CD4-positive, alpha-beta T cell treated with Interferon gamma for 1 hour (primary cell): ENCODE measurements at regions not wholly inside any gene's neighbourhood (a gene's known extent, or its start where the extent isn't known, plus 50 kb on each side); places are given as distances from the start of the nearest gene placed in this dataset.

Experiments used
- DNase-seq: peaks from one replicate; pipeline ENCODE4 v3.0.0-alpha.2; 2020

DNA sequence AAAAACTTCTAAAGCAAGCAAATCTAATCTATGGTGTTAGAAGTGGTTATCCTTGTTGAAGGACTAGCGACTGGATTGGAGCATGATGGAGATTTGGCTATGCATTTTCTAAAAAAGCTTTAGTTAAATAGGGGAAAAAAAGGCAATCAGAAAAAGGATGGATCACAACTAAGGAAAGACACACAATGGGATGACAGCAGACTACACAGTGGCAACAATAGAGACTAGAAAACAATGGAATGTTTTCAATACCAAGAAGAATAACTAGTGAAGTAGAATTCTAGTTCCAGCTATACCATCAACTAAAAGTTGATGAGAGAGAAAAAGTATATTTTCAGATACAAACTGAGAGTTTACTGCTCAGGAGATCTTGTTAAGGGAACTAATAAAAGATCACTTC is 605.8 kb downstream of the PTPRU start:
- no peak for DNase-seq

DNA sequence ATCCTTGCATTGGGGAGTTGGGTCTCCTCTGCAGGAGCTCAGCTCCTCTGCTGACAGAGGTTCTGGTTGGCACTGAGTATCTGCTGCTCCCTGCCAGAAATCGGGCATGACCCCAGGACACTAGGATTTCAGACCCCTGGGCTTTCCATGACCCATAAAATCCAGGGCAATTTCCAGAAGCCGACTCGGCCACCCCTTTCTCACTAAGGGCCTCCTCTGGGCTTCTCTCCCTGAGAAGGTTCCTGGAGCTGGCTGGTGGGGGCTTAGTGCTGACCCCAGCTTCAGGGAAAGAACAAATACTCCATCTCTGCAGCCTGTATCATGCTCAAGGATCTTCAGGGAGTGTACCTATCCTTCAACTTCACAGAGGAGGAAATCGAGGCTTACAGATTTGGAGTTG is 603.4 kb downstream of the PTPRU start:
- no peak for DNase-seq

DNA sequence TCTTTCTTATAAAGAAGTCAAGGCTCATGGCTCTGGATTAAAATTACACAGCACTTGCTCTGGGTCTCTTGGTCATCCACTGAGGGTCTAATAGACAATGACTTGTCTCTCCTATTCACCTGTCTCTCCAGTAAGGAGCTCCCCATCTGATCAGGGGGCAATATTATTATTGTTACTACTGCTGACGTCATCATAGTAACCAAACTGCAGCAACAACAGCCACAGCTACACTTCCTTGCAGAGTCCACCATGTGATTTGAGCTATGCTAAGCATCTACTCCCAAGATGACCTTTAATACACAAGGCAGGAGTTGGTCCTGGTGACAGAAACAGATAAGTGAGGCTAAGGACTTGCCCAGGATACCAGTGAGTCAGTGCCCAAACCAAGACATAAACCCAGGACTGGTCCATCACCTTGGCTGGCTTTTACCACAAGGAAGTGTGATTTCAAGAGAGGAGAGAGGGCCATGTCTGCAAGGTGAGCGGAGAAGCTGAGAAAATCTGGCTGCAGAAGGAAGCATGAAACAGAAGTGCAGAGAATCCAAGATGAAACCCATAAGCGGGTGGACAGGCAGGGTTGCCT is 602.5 kb downstream of the PTPRU start:
- no peak for DNase-seq

DNA sequence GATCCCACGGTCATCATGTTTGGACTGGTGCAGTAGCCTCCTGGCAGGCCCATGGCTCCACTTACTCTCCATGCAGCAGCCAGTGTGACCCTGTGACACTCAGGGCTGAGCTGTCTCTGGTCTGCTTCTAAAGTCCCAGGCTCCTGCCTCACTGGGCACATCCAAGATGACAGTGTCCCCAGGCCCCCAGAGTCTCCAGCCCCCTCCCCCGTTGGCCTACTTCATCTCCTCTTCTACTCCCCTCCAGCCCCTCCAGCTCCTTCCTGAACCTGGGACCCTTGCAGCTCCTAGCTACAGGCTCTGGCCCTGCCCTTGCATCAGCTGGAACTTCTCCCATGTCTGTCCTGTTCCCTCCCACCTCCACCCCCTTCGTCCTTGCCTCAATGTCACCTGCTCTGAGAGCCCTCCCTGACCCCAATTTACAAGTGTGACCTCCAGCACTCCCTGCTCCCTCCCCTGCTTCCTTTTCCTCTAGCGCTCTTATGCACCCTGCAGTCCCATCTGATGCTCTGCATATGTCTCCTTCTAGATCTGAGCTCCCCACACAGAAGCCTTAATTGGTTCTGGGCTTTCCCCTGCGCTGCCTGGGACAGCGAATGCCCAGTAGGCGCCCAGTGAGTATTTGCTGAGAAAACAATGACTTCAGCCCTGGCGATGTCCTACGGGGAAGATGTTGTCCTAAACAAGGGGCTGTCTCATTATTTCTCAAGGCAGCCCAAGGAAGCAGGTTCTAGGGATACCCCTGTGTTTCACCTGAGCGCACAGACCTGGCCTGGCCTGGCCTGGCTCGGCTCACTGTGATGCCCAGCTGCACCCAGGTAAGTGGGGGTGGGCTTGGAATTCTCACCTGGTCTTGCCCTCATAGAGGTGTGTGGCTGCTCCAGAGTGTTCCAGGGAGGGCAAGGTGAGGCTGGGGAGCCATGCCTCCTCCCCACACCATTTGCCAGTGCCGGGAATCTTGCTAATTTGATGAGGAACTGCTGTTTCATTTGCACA is 600.6 kb downstream of the PTPRU start:
- DNase-seq: no peak

DNA sequence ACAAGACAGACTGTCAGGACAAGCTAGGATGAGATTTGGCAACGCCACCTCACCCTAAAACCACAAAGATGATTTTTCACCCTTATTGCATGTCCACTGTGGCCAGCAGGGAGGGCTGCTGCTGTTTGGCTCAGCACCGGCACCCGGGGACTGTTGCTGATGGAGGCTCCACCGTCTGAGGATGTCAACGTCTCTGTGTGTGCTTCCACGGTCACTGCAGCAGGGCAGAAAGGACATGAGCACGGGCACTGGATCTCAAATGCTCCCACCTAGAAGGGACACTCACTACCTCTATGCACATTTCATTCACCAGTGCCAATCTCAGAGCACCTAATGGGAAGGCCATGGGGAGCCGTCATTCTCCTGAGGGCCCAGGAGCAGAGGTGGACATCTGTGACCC is 599.6 kb downstream of the PTPRU start:
- DNase-seq: no peak

DNA sequence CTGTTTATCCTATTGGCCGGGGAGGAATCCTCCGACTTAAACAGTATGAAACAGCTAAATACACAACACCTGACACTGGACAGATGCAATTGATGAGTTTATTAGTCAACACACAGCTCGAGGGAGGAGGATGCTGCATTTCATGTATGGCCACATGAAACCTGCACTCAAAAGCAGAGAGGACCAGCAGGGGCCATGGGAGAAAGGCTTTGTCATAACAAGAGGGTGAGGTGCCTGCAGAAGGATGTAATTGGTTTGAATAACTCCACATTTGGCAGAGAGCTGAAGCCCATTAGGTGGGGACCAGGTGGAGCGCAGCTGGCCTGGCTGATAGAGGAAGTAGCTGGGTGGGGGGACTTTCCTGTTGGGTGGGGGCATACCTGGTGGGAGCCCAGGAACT is 599.1 kb downstream of the PTPRU start:
- no peak for DNase-seq

DNA sequence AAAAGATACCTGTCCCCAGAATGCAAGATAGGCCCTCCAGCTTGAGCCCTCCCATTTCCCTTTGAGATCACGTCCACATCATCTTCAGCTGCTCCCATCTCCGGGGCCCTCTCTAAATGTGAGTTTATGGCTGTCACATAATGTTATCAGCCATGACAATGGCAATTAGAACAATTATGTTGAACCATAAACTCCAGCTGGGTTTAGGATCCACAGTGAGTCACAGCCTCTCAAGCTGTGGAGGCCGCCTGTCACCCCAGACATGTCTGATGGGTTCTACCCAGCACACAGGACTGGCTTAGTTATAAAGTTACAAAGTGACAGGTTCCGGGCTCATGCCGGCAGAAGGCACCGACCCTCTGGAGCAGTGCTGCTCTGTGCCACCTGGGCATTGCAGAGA is 597.3 kb downstream of the PTPRU start:
- no peak for DNase-seq

DNA sequence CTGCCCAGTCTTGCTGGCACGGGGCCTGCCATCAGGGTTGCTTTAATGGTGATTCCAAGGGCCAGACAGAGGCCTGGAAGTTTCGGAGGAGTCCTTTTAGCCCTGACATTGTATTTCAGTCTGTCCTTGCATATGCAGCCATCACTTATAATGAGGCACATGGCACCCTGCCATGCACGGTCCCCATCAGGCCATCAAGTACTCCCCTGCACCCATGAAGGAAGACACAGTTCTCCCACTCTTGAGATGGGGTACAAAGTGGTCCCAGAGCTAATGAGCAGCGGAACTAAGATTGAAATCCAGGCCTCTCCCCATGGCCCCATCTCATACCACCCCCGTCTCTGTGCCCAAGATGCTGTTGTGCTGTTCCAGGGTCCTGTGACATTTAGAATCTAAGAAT is 596.6 kb downstream of the PTPRU start:
- DNase-seq: no peak

DNA sequence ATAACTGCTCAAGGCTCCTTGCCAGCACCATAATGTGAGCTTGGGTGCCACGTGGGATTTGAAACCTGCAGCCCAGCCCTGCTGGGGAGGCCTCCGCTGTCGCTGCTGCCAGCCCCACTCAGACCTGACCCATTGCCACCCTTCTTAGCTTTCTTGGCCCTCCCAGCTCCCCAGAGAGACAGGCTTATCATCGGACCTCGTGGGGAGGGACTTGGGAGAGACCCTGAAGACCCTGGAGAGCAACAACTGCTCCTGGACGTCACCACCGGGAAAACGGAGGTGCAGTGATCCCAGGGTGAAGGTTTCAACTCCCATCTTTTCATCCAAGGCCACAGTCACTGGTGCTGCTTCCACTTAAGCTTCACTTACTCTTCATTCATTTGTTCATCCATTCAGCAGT is 596.1 kb downstream of the PTPRU start:
- no peak for DNase-seq

DNA sequence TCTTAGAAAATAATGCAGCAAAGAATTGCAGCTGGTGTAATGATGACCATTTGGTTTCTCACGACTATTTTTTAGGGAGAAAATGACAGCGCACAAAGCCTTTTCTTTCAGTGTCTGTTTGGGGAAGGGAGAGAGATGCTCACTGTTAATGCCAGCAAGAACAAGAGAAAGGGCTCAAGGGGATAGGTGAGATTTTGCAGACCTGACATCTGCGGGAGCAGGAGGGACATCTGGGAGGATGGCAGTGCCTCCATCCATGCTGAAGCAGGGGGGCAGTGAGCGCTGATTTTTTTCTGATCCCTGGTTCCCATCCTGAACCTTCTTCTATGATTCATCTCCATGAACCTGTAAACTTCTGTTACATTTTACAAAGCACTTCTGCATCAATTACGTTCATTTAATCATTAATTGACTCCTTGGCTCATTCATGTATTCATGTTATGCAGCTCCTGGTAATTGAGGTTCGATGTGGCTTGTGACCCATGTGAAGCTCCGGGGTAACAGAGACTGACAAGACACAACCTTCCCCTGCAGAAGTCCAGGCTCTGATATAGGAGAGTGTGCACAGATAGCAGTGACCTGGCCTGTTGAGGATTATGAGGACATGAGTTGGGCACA is 595.3 kb downstream of the PTPRU start:
- no peak for DNase-seq

DNA sequence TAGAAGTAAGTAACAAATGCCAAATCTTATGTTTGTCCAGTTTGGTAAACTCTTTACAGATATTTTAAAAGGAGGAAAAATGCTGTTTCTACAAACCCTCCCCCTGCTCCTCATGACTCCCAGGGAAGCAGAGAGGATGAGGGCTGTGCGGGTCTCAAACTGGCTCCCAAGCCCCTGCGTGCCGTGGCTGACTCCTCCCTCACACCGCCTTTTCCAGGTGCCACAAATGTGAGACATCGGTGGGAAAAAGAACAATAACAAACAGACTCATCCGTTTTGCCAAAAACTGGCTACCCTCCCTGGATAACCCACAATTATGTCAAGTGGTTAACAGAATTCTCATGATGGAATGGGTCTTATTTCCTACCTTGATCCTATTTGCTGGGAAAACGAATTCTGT is 594.6 kb downstream of the PTPRU start:
- DNase-seq: no peak

DNA sequence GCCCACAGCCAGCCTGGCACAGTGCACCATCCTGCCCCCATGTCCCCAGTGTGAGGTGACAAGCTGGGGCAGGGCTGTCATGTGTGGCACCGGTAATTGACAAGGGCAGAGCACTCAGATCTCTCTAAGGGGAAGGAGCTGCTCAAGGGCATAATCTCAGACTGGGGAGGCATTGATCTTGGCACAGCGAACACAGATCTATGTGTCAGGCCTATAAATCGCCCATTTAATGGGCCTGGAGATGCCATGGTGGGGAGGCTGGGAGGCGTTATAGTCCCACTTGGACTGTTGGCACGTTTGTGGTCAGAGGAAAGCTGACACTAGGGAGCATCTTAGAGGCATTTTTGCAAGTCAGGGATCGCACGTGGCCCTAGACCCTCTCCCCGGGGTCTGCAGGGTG is 594.1 kb downstream of the PTPRU start:
- no peak for DNase-seq

DNA sequence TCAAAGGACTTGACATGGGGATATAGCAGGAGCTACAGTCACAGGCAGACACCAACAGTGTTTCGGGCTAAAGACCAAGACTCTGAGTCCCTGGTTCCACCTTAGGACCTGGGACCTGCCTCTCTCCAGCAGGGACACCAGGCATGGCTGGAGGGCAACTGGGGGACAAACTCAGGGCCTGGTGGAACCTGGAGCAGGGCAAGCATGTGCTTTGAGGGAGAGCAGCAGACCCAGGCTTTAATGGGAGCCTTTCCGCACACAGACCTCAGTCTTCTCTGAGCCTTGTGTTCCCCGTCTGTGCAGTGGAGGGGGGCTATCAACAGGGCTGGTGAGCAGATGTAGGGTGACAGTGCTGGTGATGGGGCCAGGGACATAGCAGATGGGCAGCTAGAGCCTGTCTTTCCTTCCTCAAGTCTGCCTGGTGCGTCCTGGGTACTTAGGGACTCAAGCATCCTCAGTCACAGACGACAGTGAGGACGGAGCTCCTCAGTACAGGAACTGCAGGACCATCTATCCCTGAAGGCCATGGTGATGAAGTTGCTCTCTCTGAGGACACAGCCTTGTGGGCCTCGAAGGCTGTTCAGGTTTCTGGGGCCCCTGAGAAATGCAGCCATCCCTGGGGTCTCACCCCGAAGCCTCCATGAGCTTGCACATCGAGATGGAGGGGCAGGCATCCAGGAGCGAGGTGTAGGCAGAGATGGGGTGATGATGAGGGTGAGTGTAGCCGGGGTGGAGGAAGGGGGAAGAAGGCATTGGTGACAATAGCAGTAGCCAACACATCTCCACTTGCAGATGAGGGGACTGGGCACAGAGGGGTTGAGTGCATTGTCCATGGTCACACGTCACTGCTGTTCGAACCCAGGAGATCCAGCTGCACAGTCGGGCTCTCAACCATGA is 593.4 kb downstream of the PTPRU start:
- DNase-seq: no peak

DNA sequence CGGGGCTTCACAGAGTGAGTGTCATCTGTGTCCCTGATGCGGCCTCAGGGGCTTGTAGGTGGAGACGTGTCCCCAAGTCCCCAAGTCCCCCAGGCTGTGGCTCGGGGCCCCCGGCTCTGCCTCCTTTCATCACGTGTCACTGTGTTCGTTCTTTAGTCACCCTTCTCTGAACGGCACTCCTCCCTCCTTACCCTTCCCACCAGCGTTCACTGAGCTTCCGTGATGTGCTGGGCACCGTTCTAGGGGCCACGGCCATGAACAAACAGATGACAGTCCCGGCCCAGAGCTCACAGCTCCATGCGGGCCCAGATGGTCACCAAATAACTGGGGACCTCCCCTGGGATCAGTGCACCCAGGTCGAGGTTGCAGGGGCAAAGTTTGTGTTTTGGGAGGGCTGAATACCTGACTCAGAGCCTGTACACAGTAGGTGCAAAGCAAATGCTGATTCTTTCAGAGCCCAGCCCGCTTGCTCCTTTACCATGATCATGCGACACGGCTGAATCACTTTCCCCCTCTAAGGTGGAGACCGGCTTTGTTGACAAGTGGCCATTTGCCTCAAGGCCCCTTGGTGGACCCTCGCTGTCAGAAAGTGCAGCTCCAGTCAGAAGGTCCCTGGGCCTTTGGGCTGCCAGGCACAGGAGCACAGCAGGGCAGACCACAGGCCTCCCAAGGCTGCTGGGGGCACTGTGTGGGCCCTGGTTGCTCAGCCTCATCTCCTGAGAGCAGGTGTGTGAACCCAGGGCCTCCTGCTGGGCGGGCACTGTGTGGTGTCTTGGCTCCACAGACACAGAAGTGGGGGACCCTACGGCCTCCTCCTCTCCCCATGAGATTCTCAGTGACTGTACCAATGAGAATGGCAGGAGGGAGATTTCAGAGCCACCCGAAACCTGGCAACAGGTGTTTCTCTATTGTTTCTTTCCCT is 592.5 kb downstream of the PTPRU start:
- no peak for DNase-seq

DNA sequence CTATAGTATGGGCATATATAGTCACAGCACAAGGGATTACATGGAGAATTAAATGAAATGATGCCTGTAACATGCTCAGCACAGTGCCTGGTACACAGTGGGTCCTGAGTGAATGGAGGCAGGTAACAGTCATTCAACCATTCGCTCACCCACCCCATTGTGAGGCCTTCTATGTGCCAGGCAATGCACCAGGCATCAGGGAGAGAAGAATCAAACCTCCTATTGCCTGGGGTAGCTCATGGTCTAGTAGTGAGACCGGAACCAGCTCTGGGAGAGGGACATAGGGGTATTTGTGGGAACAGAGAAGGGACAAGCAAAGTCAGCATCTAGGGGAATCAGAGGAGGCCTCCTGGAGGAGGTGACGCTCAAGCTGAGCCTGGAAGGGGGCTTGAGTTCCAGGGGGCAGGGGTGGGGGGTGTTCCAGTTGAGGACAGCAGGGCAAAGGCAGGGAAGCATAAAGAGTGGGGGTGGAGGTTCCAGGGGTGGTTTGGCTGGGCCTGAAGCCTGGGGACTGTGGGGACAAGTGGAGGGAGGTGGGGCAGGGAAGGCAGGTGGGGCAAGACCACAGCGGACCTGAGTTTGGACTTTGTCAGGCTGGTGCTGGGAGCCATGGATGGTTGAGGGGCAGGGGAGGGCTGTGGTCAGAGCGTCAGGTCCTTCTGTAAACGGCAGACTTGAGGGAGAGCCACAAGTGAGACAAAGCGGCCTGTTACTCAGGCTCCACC is 591.6 kb downstream of the PTPRU start:
- no peak for DNase-seq

DNA sequence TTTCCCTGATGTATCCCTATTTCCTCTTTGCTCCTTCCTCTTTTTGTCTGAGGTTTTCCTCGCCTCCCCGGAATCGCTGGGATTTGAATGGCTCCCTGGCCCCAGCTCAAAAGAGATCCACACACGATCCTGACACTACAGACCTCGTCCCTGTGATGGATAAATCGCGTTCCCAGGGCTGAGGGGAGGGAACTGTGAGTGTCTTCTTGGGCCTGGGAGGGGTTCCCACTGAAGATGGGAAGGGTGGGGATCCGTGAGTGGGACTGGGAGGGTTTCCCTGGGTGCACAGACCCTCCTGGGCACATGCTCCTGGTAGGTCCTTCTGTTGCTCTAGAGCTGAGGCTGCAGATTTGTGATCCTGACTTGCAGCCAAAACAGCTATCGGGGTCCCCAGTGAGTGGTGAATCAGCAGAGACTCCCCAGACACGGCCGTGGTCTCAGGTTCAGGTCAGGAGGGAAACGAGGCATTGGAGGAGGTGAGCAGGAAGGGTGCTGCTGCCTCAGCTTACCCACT is 591.0 kb downstream of the PTPRU start:
- no peak for DNase-seq

DNA sequence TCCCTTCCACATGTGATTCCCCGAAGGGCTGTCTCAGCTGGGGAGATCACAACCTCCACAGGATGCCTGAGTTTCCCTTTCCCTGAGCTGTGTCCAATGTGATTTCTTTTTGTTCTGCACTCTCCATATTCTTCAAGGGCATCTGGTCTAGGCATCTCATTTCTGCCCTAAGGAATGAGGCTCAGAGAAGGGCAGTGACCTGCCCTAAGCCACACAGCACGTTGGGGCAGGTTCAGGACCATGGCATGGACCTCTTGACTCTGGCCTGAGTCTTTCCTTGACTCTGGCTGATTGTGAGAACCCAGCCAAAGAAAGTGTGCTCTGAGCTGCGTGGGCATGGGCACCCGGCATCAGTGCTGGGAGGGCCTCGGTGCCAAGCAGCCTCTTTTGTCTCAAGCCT is 590.3 kb downstream of the PTPRU start:
- no peak for DNase-seq

DNA sequence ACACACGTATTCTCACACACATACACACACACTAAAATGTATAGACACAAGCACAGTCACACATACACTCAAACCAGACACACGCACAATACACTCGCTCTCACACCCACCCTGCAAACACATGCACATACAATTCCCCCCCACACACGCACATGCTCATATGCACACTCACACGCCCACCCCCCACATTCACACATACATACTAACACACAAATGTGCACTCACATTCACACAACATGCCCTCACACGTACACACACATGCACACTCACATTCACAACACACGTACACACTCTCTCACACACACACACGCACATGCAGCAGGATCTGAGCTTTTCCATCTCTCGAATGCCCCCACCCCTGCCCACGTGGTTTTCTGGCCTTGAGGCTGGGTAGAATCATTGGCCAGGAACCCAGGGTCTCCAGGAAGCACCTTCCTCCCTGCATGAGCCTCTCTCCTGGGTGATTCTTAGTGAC is 589.7 kb downstream of the PTPRU start:
- no peak for DNase-seq

DNA sequence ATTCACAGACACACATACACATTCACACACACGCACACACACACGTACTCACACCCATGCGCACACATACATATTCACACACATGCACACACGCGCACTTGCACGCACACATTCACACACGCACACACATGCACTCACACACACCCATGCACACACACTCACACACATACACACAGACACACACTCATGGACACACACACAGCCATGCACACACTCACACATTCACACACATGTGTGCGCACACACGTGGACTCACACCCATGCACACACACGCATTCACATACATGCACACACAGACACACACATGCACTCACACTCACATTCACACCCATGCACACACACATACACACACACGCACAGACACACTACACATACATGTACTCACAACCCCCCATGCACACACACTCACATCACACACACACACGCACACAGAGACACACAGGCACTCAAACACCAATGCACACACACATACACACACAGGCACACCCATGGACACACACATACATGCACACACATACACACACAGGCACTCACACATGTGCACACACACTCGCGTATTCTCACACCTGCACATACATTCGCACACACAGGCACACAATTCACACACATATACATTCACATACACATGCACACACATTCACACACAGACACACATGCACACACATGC is 589.1 kb downstream of the PTPRU start:
- DNase-seq: no peak
